ENCODE measurements at regions not wholly inside any gene's neighbourhood (a gene's known extent, or its start where the extent isn't known, plus 50 kb on each side); places are given as distances from the start of the nearest gene placed in this dataset.

GRCh38 chr6:223763-224162 is 68.5 kb upstream of the DUSP22 start:
- TF ChIP-seq LEF1 (IDR thresholded peaks at IDR 0.05; ENCODE audit: borderline replicate concordance) (no peak), CTBP1 (IDR thresholded peaks at IDR 0.05; ENCODE audit: borderline replicate concordance) (no peak), ELF4 (IDR thresholded peaks at IDR 0.05) (no peak), SP1 (IDR thresholded peaks at IDR 0.05) (no peak), BHLHE40 (IDR thresholded peaks at IDR 0.05; ENCODE audit: borderline replicate concordance) (no peak), SUZ12 (IDR thresholded peaks at IDR 0.05) (no peak)
